ENCODE measurements at regions not wholly inside any gene's neighbourhood (a gene's known extent, or its start where the extent isn't known, plus 50 kb on each side); places are given as distances from the start of the nearest gene placed in this dataset.

DNA sequence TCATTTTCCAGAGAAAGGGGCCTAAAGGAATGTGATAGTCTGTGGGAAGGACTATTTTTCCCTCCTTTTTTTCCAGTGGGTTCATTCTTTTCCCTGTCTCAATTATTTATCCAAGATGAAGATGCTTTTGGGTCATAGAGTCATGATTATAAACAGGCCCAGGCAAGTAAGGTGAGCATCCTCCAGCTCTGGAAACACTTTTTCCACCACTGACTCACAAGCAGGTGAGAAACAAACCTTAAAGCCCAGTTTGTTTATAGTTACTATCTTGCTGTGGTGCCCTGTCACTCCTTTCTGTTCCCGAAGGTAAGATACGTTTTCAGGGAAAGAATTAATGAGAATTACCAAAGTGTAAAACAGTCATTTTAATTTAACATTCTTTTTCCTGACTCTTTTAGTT lies 107.7 kb upstream of the IFNG-AS1 start:
- ATAC-seq, result no peak
- ChIA-PET POLR2A (no interaction called here), CTCF (ENCODE audit: low intra/inter-chr PET ratio, low total read pairs) (no interaction called here)
- intact Hi-C loops (cut with micrococcal nuclease; ENCODE audit: unreplicated experiment), result no loop called here
- no peaks in the 10 kb centered on the region for H3K79me2 ChIP-seq (ENCODE audit: insufficient read depth, low read length)
- TF ChIP-seq ZNF773 (CRISPR knock-in tag; IDR thresholded peaks at IDR 0.05; ENCODE audit: borderline replicate concordance) (no peak), NCOR1 (IDR thresholded peaks at IDR 0.05; ENCODE audit: borderline replicate concordance, low read length) (no peak), SRSF9 (IDR thresholded peaks at IDR 0.05; ENCODE audit: borderline replicate concordance, insufficient read depth, low read depth, low read length, poor library complexity, severe bottlenecking) (no peak), ZNF17 (CRISPR knock-in tag; IDR thresholded peaks at IDR 0.05) (no peak), ZNF775 (CRISPR knock-in tag; IDR thresholded peaks at IDR 0.05; ENCODE audit: borderline replicate concordance) (no peak), ZNF282 (IDR thresholded peaks at IDR 0.05; ENCODE audit: partially characterized antibody) (no peak)
- TF ChIP-seq, protein P1, sequence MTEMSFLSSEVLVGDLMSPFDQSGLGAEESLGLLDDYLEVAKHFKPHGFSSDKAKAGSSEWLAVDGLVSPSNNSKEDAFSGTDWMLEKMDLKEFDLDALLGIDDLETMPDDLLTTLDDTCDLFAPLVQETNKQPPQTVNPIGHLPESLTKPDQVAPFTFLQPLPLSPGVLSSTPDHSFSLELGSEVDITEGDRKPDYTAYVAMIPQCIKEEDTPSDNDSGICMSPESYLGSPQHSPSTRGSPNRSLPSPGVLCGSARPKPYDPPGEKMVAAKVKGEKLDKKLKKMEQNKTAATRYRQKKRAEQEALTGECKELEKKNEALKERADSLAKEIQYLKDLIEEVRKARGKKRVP (CRISPR knock-in tag; IDR thresholded peaks at IDR 0.05), result no peak
- TF ChIP-seq, protein P2, sequence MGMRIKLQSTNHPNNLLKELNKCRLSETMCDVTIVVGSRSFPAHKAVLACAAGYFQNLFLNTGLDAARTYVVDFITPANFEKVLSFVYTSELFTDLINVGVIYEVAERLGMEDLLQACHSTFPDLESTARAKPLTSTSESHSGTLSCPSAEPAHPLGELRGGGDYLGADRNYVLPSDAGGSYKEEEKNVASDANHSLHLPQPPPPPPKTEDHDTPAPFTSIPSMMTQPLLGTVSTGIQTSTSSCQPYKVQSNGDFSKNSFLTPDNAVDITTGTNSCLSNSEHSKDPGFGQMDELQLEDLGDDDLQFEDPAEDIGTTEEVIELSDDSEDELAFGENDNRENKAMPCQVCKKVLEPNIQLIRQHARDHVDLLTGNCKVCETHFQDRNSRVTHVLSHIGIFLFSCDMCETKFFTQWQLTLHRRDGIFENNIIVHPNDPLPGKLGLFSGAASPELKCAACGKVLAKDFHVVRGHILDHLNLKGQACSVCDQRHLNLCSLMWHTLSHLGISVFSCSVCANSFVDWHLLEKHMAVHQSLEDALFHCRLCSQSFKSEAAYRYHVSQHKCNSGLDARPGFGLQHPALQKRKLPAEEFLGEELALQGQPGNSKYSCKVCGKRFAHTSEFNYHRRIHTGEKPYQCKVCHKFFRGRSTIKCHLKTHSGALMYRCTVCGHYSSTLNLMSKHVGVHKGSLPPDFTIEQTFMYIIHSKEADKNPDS (CRISPR knock-in tag; IDR thresholded peaks at IDR 0.05), result no peak
- TF ChIP-seq, protein P3, sequence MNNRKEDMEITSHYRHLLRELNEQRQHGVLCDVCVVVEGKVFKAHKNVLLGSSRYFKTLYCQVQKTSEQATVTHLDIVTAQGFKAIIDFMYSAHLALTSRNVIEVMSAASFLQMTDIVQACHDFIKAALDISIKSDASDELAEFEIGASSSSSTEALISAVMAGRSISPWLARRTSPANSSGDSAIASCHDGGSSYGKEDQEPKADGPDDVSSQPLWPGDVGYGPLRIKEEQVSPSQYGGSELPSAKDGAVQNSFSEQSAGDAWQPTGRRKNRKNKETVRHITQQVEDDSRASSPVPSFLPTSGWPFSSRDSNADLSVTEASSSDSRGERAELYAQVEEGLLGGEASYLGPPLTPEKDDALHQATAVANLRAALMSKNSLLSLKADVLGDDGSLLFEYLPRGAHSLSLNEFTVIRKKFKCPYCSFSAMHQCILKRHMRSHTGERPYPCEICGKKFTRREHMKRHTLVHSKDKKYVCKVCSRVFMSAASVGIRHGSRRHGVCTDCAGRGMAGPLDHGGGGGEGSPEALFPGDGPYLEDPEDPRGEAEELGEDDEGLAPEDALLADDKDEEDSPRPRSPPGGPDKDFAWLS (CRISPR knock-in tag; IDR thresholded peaks at IDR 0.05; ENCODE audit: borderline replicate concordance), result no peak
- TF ChIP-seq, protein P4, sequence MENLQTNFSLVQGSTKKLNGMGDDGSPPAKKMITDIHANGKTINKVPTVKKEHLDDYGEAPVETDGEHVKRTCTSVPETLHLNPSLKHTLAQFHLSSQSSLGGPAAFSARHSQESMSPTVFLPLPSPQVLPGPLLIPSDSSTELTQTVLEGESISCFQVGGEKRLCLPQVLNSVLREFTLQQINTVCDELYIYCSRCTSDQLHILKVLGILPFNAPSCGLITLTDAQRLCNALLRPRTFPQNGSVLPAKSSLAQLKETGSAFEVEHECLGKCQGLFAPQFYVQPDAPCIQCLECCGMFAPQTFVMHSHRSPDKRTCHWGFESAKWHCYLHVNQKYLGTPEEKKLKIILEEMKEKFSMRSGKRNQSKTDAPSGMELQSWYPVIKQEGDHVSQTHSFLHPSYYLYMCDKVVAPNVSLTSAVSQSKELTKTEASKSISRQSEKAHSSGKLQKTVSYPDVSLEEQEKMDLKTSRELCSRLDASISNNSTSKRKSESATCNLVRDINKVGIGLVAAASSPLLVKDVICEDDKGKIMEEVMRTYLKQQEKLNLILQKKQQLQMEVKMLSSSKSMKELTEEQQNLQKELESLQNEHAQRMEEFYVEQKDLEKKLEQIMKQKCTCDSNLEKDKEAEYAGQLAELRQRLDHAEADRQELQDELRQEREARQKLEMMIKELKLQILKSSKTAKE (CRISPR knock-in tag; IDR thresholded peaks at IDR 0.05; ENCODE audit: borderline replicate concordance), result no peak
- no peak overlapping the region for H3K27ac ChIP-seq (ENCODE audit: extremely low read length, insufficient read depth, low read length)
- DNase-seq (ENCODE audit: low spot score), result no peak
- H3K36me3 ChIP-seq (replicated peaks in 1 of 2; ENCODE audit: control insufficient read depth in 1 of 2, insufficient read depth in 2 of 2, low read length in 2 of 2), result no peaks in the 10 kb centered on the region
- FAIRE-seq, result no peak
- H3K9me3 ChIP-seq (ENCODE audit: low read length), result no peaks in the 10 kb centered on the region
- H3K4me2 ChIP-seq (ENCODE audit: low read depth, low read length), result no peak overlapping the region
- H3K4me1 ChIP-seq (ENCODE audit: insufficient read depth, low read length), result no peaks in the 10 kb centered on the region
- no peak overlapping the region for H2AFZ ChIP-seq (ENCODE audit: low read length)
- 0% methylated on average over 2 of the region's 2 CpGs for WGBS (ENCODE audit: low lambda C conversion rate)
- in situ Hi-C loops (cut with HindIII; ENCODE audit: extremely low pct_ligation_motif_present, low pct_unique_long_range_greater_than_20kb), result no loop called here
- no peaks in the 10 kb centered on the region for H3K27me3 ChIP-seq (ENCODE audit: control insufficient read depth in 1 of 2, insufficient read depth in 2 of 2, low read length in 2 of 2)
- BruUV-seq (replicated peaks), result no TSS peak
- no peaks in the 10 kb centered on the region for H4K20me1 ChIP-seq (ENCODE audit: insufficient read depth, low read length)
- no peak overlapping the region for H3K4me3 ChIP-seq (replicated peaks in 1 of 3; ENCODE audit: insufficient read depth in 1 of 3, low read depth in 2 of 3, low read length in 3 of 3)
- no peak overlapping the region for H3K9ac ChIP-seq (ENCODE audit: insufficient read depth, low read depth, low read length)
